ENCODE measurements at regions not wholly inside any gene's neighbourhood (a gene's known extent, or its start where the extent isn't known, plus 50 kb on each side); places are given as distances from the start of the nearest gene placed in this dataset.

DNA sequence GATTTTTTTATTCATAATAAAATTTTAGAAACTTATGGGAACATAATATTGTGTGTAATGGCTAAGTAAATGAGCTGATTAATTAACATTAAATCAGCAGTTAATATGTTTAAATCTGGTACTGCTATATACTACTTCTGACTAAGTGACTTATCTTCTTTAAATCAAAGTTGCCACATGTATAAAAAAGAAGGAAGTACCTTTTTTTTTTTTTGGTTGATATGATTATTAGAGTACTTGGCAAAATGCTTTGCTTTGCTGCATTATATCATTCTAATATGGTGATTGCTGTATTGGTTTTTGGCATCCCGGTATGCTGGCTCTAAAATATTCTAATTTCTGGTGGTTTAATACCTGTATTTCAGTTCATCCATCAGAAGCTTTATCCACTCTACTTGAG is 319.1 kb upstream of the RGS6 start:
- TF ChIP-seq, protein P1, sequence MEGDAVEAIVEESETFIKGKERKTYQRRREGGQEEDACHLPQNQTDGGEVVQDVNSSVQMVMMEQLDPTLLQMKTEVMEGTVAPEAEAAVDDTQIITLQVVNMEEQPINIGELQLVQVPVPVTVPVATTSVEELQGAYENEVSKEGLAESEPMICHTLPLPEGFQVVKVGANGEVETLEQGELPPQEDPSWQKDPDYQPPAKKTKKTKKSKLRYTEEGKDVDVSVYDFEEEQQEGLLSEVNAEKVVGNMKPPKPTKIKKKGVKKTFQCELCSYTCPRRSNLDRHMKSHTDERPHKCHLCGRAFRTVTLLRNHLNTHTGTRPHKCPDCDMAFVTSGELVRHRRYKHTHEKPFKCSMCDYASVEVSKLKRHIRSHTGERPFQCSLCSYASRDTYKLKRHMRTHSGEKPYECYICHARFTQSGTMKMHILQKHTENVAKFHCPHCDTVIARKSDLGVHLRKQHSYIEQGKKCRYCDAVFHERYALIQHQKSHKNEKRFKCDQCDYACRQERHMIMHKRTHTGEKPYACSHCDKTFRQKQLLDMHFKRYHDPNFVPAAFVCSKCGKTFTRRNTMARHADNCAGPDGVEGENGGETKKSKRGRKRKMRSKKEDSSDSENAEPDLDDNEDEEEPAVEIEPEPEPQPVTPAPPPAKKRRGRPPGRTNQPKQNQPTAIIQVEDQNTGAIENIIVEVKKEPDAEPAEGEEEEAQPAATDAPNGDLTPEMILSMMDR (IDR thresholded peaks at IDR 0.05), result no peak
- no peak for TF ChIP-seq POLR2A (IDR thresholded peaks at IDR 0.05)
